Mesendoderm (in vitro differentiated cells): ENCODE measurements at regions not wholly inside any gene's neighbourhood (a gene's known extent, or its start where the extent isn't known, plus 50 kb on each side); places are given as distances from the start of the nearest gene placed in this dataset.
"Not testable (repeated sequence)": the region's sequence is repeated elsewhere in the genome, so short reads cannot be mapped to it uniquely, and the experiment has no call there.

Experiments
- DNase-seq: peaks from one replicate; pipeline ENCODE4 v3.0.0; 2013
- H2AK5ac ChIP-seq: 2 replicates; pipeline ENCODE4 v1.6.1; 2013; ENCODE audit warnings: low read length, inconsistent platforms
- H2BK120ac ChIP-seq: 2 replicates; pipeline ENCODE4 v1.6.1; 2013; ENCODE audit warnings: low read depth, mild to moderate bottlenecking, low read length, moderate library complexity, mixed read lengths
- H2BK15ac ChIP-seq: replicated peaks from 2 replicates; pipeline ENCODE4 v1.6.1; 2013; ENCODE audit warnings: low read depth, mild to moderate bottlenecking, moderate library complexity
- H2BK5ac ChIP-seq: 2 replicates; pipeline ENCODE4 v1.6.1; 2013; ENCODE audit warnings: low read length, inconsistent platforms
- H3K18ac ChIP-seq: 2 replicates; pipeline ENCODE4 v1.6.1; 2013; ENCODE audit warnings: mild to moderate bottlenecking, low read length, mixed read lengths
- H3K23ac ChIP-seq: one replicate; pipeline ENCODE4 v1.6.1; 2013; ENCODE audit warnings: low read length
- H3K27ac ChIP-seq: 2 replicates; pipeline ENCODE4 v1.5.1; 2013; ENCODE audit warnings: low read depth, mild to moderate bottlenecking, inconsistent platforms, low read length, moderate library complexity
- H3K27me3 ChIP-seq: 2 replicates; pipeline ENCODE4 v1.6.1; 2013; ENCODE audit warnings: low read length, control low read depth, mild to moderate bottlenecking, inconsistent platforms; ENCODE audit not compliant: insufficient read depth, poor library complexity
- H3K36me3 ChIP-seq: 2 replicates; pipeline ENCODE4 v1.6.1; 2013; ENCODE audit warnings: low read length, inconsistent platforms; ENCODE audit not compliant: control insufficient read depth, insufficient read depth
- H3K4ac ChIP-seq: one replicate; pipeline ENCODE4 v1.6.1; 2013; ENCODE audit warnings: low read depth, mild to moderate bottlenecking, low read length, moderate library complexity
- H3K4me1 ChIP-seq: 2 replicates; pipeline ENCODE4 v1.6.1; 2013; ENCODE audit warnings: low read depth, low read length, inconsistent platforms; ENCODE audit not compliant: control insufficient read depth
- H3K4me2 ChIP-seq: 2 replicates; pipeline ENCODE4 v1.6.1; 2013; ENCODE audit warnings: low read length
- H3K4me3 ChIP-seq: 2 replicates; pipeline ENCODE4 v1.5.1; 2013; ENCODE audit warnings: mild to moderate bottlenecking, low read length
- H3K56ac ChIP-seq: one replicate; pipeline ENCODE4 v1.6.1; 2013; ENCODE audit warnings: low read length
- H3K79me1 ChIP-seq: 2 replicates; pipeline ENCODE4 v1.6.1; 2013; ENCODE audit warnings: low read length, inconsistent platforms
- H3K79me2 ChIP-seq: 2 replicates; pipeline ENCODE4 v1.6.1; 2013; ENCODE audit warnings: mild to moderate bottlenecking, low read length; ENCODE audit not compliant: control insufficient read depth, insufficient read depth
- H3K9ac ChIP-seq: 2 replicates; pipeline ENCODE4 v1.6.1; 2013; ENCODE audit warnings: low read length, inconsistent platforms
- H4K5ac ChIP-seq: one replicate; pipeline ENCODE4 v1.6.1; 2013; ENCODE audit warnings: low read length
- H4K8ac ChIP-seq: one replicate; pipeline ENCODE4 v1.6.1; 2013; ENCODE audit warnings: low read depth, mild to moderate bottlenecking, control low read depth, low read length, moderate library complexity
- WGBS: extraction: QIAGEN DNeasy Blood & Tissue Kit; methylation state at CpG from one replicate; pipeline ENCODE4 v1.1.7; 2013; ENCODE audit warnings: low lambda C conversion rate, missing lambda C conversion rate; ENCODE audit not compliant: insufficient coverage; ENCODE audit errors: extremely low coverage; 5-methylcytosine and 5-hydroxymethylcytosine counted together

- Histone ChIP-seq H3K79me1 (no peaks in the 10 kb centered on the region), H2AK5ac (no peak overlapping the region), H3K27me3 (no peaks in the 10 kb centered on the region), H3K23ac (no peak overlapping the region), H3K27ac (no peak overlapping the region), H3K18ac (no peak overlapping the region), H3K9ac (no peak overlapping the region), H4K5ac (no peak overlapping the region), H4K8ac (no peak overlapping the region), H3K4me1 (no peaks in the 10 kb centered on the region), H3K56ac (no peak overlapping the region), H3K4me3 (no peak overlapping the region), H2BK120ac (no peak overlapping the region), H2BK5ac (no peak overlapping the region), H3K4me2 (no peak overlapping the region), H3K36me3 (no peaks in the 10 kb centered on the region), H3K4ac (no peak overlapping the region), H2BK15ac (no peak overlapping the region), H3K79me2 (no peaks in the 10 kb centered on the region)
- no peak for DNase-seq
Observed at GRCh38 chrX:25872786-25873185, 265.4 kb upstream of the MAGEB18 start.

- no peak overlapping the region for H3K27ac ChIP-seq
- no peak overlapping the region for H2BK15ac ChIP-seq
- no peak overlapping the region for H3K23ac ChIP-seq
- H3K27me3 ChIP-seq = no peaks in the 10 kb centered on the region
- H3K36me3 ChIP-seq = no peaks in the 10 kb centered on the region
- no peaks in the 10 kb centered on the region for H3K4me1 ChIP-seq
- H2BK5ac ChIP-seq = no peak overlapping the region
- no peaks in the 10 kb centered on the region for H3K79me1 ChIP-seq
- no peak overlapping the region for H3K4me3 ChIP-seq
- H3K4ac ChIP-seq = no peak overlapping the region
- H3K79me2 ChIP-seq = no peaks in the 10 kb centered on the region
- no peak overlapping the region for H3K4me2 ChIP-seq
- no peak overlapping the region for H4K8ac ChIP-seq
- H3K18ac ChIP-seq = no peak overlapping the region
- WGBS = no CpG with 5 or more reads among the region's 2 CpGs
- no peak overlapping the region for H3K9ac ChIP-seq
- H4K5ac ChIP-seq = no peak overlapping the region
- no peak for DNase-seq
- H2AK5ac ChIP-seq = no peak overlapping the region
- no peak overlapping the region for H2BK120ac ChIP-seq
- H3K56ac ChIP-seq = no peak overlapping the region
Observed at GRCh38 chrX:25873196-25873595, 264.9 kb upstream of the MAGEB18 start.

GRCh38 chrX:25878806-25879205 lies 259.3 kb upstream of the MAGEB18 start:
- no CpG with 5 or more reads among the region's 1 CpG for WGBS
- Histone ChIP-seq H3K23ac (no peak overlapping the region), H4K8ac (no peak overlapping the region), H3K4me3 (no peak overlapping the region), H2BK15ac (no peak overlapping the region), H3K79me1 (no peaks in the 10 kb centered on the region), H2BK120ac (no peak overlapping the region), H3K4ac (no peak overlapping the region), H3K4me1 (no peaks in the 10 kb centered on the region), H3K27ac (no peak overlapping the region), H3K56ac (no peak overlapping the region), H3K36me3 (no peaks in the 10 kb centered on the region), H4K5ac (no peak overlapping the region), H2AK5ac (no peak overlapping the region), H2BK5ac (no peak overlapping the region), H3K18ac (no peak overlapping the region), H3K9ac (no peak overlapping the region), H3K79me2 (no peaks in the 10 kb centered on the region), H3K27me3 (no peaks in the 10 kb centered on the region), H3K4me2 (no peak overlapping the region)
- no peak for DNase-seq

- not testable (repeated sequence) for H2BK120ac ChIP-seq, H3K18ac ChIP-seq, H2BK5ac ChIP-seq, H3K4ac ChIP-seq, H3K23ac ChIP-seq, H3K9ac ChIP-seq, H3K56ac ChIP-seq, H3K27ac ChIP-seq, H3K79me2 ChIP-seq, H3K36me3 ChIP-seq, H3K79me1 ChIP-seq, H4K5ac ChIP-seq, H3K4me3 ChIP-seq, H3K27me3 ChIP-seq, H3K4me2 ChIP-seq, H2AK5ac ChIP-seq, H3K4me1 ChIP-seq, H4K8ac ChIP-seq, H2BK15ac ChIP-seq
- WGBS = no CpG with 5 or more reads among the region's 5 CpGs
- peak; percentile 4 for DNase-seq
Observed at GRCh38 chrX:25882503-25882902, 255.6 kb upstream of the MAGEB18 start.

- Histone ChIP-seq H3K23ac (no peak overlapping the region), H3K27me3 (no peaks in the 10 kb centered on the region), H3K4me1 (no peaks in the 10 kb centered on the region), H3K36me3 (no peaks in the 10 kb centered on the region), H3K4me3 (no peak overlapping the region), H3K79me2 (no peaks in the 10 kb centered on the region), H3K27ac (no peak overlapping the region), H4K5ac (no peak overlapping the region), H3K4ac (no peak overlapping the region), H3K9ac (no peak overlapping the region), H2BK120ac (no peak overlapping the region), H3K4me2 (no peak overlapping the region), H3K56ac (no peak overlapping the region), H2BK15ac (no peak overlapping the region), H4K8ac (no peak overlapping the region), H3K18ac (no peak overlapping the region), H2AK5ac (no peak overlapping the region), H3K79me1 (no peaks in the 10 kb centered on the region), H2BK5ac (no peak overlapping the region)
- WGBS = no CpG with 5 or more reads among the region's 4 CpGs
- DNase-seq = no peak
Observed at GRCh38 chrX:25897758-25898157, 240.4 kb upstream of the MAGEB18 start.

- WGBS = no CpG with 5 or more reads among the region's 30 CpGs
- H2BK5ac ChIP-seq, H3K4me2 ChIP-seq, H4K8ac ChIP-seq, H3K4me3 ChIP-seq, H3K79me2 ChIP-seq, H2BK120ac ChIP-seq, H3K23ac ChIP-seq, H3K4me1 ChIP-seq, H3K18ac ChIP-seq, H2BK15ac ChIP-seq, H3K56ac ChIP-seq, DNase-seq, H3K9ac ChIP-seq, H3K36me3 ChIP-seq, H3K79me1 ChIP-seq, H2AK5ac ChIP-seq, H3K4ac ChIP-seq, H3K27ac ChIP-seq, H3K27me3 ChIP-seq, H4K5ac ChIP-seq: not testable (repeated sequence)
Observed at GRCh38 chrX:25905728-25906127, 232.4 kb upstream of the MAGEB18 start.
